HG02943 (cell line): ENCODE measurements at regions not wholly inside any gene's neighbourhood (a gene's known extent, or its start where the extent isn't known, plus 50 kb on each side); places are given as distances from the start of the nearest gene placed in this dataset.

Experiments
- ATAC-seq: cut with Tn5 transposase; IDR thresholded peaks from one replicate; pipeline ENCODE4 v1.9.1; 2021; ENCODE audit warnings: mild to moderate bottlenecking, low read depth, moderate library complexity; ENCODE audit not compliant: unreplicated experiment

DNA sequence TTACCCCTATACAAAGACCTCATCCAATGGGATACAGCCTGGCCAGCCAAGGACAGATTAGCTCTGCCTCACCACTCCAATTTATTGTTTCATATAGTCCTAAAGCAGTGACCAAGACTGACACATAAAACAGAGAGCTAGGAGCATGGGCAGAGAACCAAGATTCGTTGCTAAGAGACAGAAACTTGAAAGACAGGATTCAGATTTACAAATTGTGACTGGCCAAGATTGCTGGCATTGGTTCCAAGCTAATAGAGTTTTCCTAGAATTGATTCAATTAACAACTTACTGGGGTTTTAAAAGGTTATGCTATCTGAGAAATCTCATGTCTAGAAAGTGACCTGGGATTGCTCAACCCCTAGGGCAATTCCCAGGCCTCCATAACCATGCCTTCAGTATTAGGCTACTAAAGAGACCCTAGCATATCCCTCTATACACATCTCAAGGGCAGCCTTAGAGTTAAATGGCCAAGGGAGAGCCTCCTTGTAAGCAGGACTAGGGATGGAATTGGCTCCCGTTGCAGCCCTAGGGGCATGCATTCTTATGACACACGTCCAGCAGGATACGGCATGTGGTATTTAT, 75.6 kb downstream of the ICOS start:
- no peak for ATAC-seq

DNA sequence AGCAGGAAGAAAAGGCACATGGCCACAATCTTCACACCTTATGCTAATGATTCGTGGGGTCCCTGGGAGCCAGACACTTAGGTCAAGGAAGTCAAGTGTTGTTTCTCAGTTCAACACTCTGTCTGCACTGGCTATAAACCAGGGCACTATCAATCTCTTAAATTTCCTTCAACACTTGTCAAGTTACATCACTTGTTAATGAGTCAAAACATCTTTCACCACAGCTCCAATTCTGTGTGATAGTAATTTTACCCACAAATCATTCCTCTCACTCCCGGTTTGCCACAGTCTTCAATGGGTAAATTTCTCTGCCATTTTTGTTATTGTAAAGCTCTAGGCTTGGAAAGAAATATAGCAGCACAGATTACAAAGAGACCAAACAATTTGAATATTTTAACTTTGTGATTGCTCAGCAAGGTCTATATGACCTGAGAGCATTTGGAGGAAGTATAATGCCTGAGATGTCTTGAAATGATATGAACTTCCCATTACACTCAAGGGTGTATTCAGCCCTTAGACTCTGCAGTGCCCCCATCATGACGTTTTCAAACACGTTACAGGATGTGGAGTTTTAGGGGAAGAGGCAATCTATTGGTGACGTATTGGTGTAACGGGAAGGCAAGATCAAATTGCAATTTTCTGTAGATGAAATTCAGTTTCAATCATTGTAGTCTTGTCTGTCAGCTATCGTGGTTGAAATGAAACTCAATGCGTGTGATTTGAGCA, 78.7 kb downstream of the ICOS start:
- ATAC-seq: no peak

DNA sequence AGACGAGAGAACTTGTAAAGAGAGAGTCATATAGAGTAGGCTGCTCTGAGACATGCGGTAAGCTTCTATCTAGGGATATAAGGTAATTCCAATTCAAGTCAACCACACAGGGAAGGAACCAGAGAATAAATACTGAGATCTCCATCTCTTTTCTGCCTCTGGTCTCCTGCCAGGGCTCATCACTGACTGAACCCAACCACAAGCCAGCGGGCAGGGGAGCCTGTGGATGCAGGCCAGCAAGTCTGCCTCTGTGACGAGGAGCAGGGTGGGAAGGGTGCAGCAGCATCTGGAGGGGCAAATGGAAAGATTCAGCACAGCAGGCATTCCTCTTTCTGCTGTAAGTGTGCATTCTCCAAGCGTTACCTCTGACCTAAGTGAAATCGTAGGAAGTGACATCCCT, 82.2 kb downstream of the ICOS start:
- ATAC-seq: no peak

DNA sequence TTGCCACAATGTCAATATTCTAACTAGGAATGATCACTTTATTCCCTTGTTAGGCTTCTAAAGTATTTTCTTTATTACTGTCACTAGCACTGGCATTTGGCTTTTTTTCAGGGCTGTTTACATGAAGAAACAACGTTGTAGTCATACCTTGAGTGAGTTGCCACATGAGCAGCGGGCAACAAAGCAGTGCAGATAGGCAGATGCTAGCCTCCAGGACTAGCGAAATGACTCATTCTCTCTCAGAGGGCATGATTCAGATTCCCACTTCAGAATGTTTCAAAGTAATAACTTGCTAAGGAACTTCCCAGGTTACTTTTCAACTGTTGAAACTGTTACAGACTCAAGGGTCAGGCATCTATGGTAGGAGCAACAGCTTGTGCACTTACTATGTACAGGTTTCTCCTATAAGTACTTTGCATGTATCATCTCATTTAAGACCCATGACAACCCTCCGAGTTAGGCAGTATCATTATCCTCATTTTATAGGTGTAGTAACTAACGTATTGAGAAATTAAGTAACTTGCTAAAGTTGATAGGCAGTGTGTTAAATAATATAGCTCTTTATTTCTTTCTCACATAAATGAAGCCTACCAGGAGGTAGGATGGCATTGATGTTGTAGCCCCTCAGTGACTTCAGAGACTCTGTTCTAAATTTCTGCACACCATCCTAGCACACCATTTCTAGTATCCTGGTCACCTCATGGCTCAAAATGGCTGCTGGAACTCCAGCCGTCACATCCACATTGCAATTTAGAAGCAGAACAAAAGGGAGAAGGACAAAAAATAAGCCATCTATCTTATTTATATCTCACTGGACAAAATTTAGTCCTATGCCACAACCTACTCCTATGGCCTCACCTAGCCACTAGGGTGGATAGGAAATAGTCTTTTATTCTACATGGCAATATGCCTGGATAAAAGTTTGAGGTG, 83.3 kb downstream of the ICOS start:
- ATAC-seq: no peak

DNA sequence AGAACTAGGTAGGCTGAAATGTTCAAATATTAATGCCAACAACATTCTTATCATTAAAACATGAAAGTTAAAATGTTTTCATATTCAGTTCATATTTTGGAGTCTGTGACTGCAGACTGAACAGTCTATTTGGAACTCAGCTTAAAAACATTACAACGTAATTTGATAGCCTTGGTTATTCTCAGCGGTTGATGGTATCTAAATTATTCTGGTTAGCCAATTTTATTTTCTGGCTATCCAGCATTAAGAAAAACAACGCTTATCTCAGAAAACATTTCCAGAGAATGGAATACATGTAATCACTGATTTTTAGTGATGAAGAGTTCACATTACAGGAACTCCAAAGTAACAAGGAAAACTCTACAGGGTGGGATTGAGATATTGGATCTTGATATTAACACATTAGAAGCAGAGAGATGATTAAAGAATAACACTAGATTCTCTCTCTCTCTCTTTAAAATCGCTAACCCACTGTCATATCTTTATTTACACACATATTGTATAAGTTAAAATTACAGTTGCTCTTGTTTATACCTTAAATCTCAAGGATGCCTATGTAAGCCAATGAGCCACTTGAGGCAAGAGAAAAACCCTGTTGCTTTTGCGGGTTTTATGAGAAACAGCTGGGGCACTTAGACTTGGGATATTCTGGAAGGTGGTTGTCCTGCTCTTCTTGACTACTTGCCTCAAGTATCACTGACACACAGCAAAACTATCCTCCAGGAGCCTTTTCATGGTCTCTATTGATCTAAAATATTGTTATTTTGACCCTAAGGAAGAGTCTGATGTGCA, 84.9 kb downstream of the ICOS start:
- ATAC-seq: no peak

DNA sequence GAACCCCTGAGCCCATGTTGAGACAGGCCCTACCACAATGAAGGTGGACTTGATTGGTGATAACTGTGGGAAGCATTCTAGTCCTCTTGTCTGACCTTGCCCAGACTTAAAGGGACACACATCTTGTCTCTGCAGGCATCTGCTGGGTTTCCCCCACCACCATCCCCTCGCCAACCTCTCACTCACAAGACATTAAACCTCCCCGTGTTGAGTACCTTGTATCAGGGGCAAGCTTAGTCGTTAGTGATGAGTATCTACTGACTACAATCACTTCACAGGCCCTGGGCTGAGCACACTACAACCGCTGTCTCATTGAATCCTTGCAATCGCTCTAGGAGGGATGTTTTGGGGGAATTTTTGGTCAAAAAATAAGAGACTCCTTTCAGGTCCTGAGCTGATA, 86.0 kb downstream of the ICOS start:
- ATAC-seq: no peak

DNA sequence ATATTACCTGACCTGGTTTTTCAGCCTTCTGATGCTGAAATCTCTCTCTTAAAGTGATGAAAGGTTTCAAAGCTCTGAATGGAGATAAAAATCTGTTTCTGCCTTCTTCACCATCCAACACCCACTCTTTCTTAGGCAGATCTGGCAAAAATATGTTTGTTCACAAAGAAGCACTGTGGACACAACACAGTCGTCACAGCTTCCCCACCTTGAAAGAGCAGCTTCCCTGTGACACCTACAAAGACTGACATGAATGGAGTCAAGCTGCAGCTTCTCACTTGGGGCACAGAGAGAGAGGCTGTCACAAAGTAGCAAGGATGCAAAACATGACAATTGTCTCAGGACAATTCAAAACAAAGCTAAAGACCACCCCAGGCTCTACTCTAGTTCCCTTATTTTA, 86.5 kb downstream of the ICOS start:
- no peak for ATAC-seq

DNA sequence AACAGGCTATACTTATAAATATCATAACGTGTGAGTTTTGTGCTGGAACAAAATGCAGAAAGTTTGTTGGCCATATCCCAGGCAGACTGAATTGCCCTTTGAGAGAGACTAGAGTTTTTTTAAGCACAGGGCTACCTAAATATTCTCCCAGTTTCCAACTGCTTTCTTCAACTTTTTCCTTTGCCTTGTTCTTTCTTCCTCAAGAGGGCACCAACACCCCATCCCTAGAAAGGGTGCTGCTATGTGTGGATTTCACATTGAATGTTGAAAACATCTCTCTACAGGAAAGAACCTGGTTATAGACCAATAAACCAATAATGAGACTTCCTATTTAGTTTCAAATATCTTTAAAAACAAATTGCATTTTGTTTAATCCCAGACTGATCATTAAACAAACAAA, 87.9 kb downstream of the ICOS start:
- no peak for ATAC-seq

DNA sequence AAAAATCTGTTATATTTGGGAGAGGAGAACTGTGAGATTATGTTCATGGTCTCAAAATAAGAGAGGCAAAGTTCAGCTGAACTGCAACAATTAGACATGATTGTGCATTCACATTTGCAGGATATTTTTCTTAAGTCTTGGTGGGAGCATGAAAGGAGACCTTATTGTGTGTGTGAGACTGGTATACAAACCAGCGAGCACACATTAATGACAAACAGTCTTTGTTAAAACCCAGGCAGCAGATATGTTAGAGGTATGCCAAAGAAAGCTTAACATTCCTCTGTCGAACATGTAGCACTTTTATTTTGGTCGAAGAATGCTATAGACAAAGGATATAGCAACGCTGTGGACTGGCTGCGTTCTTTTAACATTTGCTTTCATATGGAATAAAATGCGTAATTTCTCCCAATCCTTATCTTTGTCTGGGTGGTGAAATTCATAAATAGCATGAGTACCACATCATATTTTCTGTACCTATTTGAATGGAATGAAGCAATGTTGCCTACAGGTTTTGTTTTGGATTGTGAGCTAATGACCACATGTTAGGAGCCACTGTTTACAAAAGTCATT, 88.4 kb downstream of the ICOS start:
- ATAC-seq: no peak

DNA sequence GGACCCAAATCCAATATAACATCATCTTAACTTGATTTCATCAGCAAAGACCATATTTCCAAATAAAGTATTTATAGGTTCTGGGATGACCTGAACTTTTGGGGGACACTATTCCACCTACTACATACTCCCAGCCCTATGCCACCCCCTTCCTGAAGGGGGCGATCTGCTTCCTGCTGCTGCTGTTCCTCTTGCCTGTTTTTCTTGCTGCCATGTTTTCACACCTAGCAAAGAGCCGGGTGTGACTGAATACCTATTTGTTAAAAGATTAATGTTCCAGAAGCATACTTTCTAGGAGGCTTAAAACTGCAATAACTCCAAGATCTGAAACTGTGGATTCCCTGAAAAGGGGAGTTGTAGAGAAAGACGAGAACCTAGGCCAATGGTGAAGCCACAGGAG, 89.7 kb downstream of the ICOS start:
- no peak for ATAC-seq

DNA sequence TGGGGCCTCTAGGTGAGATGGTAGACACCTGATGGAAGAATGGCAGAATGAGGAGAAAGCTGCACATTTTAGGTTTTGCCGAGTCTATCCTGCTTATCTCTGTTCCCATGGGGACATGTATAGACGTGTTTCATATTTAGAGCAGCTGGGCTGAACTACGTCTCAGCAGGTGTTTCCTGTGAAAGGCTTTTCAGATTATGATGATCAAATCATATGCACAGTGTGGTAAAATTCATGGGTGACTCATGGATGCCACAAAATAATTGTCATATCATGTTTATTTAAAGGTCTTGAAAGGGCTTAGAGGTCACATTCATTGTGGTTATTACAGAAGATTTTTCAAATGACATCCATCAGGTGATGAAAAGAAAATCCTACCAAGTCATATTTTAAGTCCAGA, 90.5 kb downstream of the ICOS start:
- peak; percentile 84 for ATAC-seq

DNA sequence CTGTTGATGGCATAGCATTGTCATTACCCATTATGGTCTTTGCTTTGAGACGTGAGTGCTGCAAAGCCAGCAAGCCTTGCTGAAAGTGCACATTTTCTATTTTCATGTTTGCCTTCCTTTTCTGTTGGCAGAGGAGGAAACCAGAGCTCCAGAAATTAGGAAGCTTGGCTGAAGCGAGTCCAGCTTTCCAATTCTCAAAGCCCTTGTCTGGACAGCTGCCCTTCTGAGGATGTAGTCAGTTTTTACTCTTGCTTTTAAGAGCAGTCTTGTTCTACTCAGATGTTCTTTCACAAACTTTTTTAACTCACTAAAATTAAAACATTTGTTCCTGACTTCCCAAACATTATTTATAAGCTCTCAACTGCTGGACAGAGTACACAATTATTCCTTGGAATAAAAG, 93.8 kb downstream of the ICOS start:
- no peak for ATAC-seq

DNA sequence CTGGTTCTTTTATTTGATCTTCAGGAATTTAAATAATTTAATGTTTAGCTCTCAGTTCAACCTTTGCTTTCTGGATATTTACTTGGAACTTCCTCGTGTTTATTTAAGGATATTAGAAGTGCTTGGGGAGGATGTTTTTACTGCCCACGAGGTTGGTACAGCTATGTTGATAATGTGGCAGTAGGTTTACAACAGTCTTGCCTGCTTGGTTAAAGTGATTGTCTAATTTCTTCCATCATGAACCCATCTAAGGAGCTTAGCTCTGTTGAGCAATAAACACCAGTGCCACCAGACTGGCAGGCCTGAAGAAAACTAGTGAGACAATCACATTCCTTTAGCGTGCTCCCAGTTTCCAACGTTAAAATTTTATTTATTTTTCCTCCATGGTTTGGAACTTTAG, 94.5 kb downstream of the ICOS start:
- no peak for ATAC-seq

DNA sequence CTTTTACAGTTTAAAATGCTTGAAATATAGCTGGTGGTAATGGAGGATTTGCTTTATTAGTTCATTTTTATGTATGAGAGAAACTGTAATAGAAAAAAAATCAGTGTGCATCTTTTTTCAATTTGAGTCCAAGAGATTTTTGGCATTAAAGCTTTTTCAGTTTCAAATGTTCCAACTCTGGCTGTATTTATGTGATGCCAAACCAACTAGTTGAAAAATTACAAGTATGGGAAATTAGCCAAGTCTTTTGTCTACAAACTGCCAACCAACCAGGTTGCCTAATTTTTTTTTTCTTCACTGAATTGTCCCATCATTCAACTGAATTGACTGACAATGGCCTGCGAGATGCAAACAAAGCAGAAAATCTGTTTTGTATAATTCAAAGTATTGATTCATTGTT, 95.7 kb downstream of the ICOS start:
- ATAC-seq: no peak

DNA sequence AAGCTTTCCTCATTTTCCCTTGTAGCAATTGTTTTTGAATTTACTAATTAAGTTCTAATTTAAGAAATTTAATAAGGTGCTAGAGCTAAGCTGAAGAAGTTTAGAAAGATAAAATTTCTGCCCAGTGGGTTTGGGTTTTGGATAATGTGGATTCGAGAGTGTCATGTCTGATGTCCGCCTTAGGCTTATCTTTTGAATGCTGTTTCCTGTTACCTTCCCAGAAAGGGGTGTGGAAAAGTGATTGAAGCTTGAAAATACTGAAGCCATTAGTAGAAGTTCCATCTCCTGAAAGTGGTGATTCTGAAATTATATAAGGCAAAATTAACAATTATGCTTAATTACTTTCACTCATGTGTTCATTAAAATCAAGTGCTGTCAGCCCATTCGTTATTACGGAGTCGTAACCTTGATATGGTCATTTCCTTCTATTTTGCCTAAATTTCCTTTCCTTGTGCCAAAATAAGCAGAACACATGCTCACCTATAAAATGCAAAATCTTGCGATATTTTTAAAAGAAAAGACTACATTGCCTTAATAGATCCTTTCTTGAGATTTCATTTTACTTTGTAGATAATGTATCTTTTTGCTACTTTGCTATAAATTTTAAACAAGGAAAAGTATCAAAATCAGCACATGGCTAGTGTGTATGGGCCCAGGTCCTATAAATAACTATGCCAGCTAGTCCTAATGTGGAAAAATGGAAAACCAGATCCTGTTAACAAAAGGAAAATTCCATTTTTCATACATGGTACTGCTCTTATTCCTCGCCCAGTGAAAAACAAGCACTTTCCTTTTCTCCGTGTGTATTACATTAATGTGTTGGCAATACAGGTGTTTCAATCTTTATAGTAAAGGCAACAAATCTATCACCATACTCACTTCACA, 97.3 kb downstream of the ICOS start:
- ATAC-seq: no peak

DNA sequence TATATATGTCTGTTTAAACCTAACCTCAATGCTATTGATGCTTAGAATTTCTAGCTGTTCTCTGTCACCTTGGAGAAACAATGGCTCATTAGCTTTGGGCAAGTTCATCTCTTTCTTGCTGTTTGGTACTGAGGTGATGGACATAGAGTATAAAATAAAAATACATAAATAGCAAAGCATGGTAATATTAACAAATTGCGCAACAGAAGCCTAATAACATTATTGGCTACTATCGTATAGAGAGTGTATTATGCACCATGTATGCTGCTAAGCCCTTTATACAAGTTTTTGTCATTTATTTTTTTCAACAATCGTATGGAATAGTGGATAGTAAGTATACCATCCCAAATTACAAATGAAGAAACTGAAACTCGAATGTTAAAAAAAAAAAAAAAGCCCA, 100.1 kb downstream of the ICOS start:
- no peak for ATAC-seq

DNA sequence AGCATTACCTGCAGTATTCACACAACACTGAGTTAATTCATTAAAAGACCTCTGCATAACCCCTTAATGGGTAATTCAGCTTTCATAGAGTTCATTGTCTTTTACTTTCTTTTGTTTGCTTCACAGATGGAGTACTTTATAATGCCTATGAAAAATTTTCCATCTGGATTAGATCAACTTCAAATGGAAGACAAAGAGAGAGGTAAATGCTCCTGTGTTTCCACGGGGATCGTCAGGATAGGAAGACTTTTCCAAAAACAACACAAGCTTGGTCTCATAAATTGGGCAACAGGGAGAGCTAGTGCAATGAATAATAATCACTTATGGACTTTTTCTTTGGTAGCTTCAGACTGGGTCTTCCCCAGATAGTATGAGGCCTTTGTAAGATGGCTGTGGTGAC, 100.7 kb downstream of the ICOS start:
- ATAC-seq: no peak

DNA sequence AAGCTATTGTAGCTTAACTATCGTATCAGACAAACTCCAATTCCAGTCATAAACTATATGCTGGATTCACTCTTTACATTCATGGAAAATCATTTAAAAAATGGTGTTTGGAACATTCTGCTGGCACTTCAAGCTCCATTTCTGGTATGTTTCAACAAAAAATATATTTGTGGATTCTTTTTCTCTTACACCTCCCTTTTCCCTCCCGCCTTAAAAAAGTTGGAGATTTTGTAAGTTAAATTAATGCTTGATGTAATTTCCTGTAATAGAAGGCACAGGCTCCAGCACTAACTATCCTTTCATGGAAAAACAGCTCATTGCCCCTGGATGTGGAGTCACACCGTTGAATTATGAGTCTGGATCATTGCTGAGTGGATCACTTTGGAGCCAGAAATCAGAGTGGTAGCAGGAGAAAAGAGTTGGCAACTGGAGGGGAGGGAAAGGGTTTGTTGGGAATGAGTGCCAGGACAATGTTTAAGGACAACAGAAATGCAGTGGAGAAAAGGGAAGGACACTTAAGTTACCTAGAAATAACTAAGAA, 102.8 kb downstream of the ICOS start:
- ATAC-seq: no peak

DNA sequence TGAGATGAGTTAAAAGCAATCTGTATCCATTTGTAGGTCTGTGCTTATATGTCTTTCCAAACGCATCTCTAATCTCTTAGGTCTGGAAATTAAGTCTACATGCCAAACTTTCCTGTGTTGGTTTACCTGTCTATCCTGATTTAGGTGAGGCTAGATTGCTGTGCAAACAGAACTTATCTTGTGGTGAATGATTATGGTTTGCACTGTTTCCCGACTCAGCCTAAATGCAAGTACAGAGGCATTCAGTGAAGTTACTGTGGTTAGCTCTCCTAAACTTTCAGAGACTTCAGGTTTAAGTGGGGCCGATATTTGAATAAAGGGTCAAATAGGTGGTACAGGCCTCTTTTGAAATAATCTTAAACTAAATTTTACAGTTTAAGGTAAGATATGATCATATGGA, 103.5 kb downstream of the ICOS start:
- ATAC-seq: no peak
